Astrocyte of the spinal cord (primary cell): ENCODE measurements at regions not wholly inside any gene's neighbourhood (a gene's known extent, or its start where the extent isn't known, plus 50 kb on each side); places are given as distances from the start of the nearest gene placed in this dataset.
"Not testable (repeated sequence)": the region's sequence is repeated elsewhere in the genome, so short reads cannot be mapped to it uniquely, and the experiment has no call there.

Experiments used
- DNase-seq: peaks from one replicate; pipeline ENCODE4 v3.0.0; 2011; ENCODE audit warnings: low read depth, low spot score
- H3K4me3 ChIP-seq: 2 replicates; pipeline ENCODE4 v1.5.1; 2011; ENCODE audit warnings: low read depth, mild to moderate bottlenecking, low read length, moderate library complexity
- CTCF ChIP-seq: IDR thresholded peaks from 2 replicates; pipeline ENCODE4 v1.5.1; 2012; ENCODE audit warnings: low read depth, mild to moderate bottlenecking, low read length, inconsistent platforms
- in situ Hi-C: cut with HindIII; loops from 2 replicates; pipeline ENCODE4 v1.10.0; 2017; ENCODE audit warnings: low sequenced_read_pairs

GRCh38 chr12:60227916-60228315 lies 632.1 kb downstream of the SLC16A7 start:
- no peak for TF ChIP-seq CTCF
- no peak for DNase-seq
- H3K4me3 ChIP-seq, result no peak overlapping the region
- in situ Hi-C loops, result no loop called here

DNA sequence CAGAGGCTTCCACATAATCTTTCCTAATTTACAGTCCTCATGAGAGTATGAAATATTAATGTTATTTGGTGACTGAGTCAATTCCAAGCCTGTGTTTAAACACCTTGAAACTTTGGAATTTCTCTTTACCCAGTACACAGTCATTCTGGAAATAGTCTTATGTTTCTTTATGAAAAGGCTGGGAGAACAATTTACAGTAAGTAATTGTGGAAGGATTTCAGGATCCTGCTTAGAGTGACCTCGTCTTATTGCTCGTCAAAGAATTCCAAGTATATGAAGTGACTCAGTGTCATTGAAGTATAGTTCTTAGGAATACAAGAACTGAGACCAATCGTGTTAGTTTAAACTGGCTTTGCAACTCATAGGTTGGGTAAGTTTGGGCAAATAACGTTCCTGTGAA lies 634.2 kb downstream of the SLC16A7 start:
- no peak for DNase-seq
- H3K4me3 ChIP-seq, result no peak overlapping the region
- no peak for TF ChIP-seq CTCF
- in situ Hi-C loops, result no loop called here

DNA sequence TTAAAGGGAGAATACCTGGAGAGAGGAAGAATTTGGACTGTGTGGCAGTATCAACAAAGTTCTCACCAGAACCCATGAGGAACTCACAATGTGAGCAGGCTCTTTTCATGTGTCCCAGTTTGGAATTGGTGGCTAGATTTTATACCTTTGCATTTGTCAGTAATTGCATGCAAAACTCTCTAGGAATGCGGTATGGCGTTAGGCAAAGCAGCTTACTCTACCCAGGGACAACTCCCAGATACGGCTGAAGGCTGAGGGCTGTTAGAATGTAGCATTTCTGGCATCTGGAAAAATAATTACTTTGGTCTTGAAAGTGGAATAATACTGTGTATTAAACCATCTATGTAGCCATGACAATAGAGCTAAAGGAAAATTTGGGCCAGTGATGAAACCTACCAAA lies 635.5 kb downstream of the SLC16A7 start:
- no peak for DNase-seq
- no peak overlapping the region for H3K4me3 ChIP-seq
- no peak for TF ChIP-seq CTCF
- in situ Hi-C loops, result no loop called here

GRCh38 chr12:60231976-60232907 lies 636.4 kb downstream of the SLC16A7 start:
- DNase-seq, result no peak
- in situ Hi-C loops, result no loop called here
- no peak overlapping the region for H3K4me3 ChIP-seq
- TF ChIP-seq CTCF, result no peak

GRCh38 chr12:60234611-60235195 lies 638.9 kb downstream of the SLC16A7 start:
- in situ Hi-C loops, result not testable (repeated sequence)
- peak; percentile 15 for DNase-seq

GRCh38 chr12:60235261-60235660 lies 639.4 kb downstream of the SLC16A7 start:
- DNase-seq, result no peak
- in situ Hi-C loops, result no loop called here
- no peak overlapping the region for H3K4me3 ChIP-seq
- TF ChIP-seq CTCF, result no peak

More at GRCh38 chr12:60234611-60235195, 638.9 kb downstream of the SLC16A7 start:
- not testable (repeated sequence) for H3K4me3 ChIP-seq

GRCh38 chr12:60236416-60236815 lies 640.6 kb downstream of the SLC16A7 start:
- DNase-seq, H3K4me3 ChIP-seq, in situ Hi-C loops: not testable (repeated sequence)
